Endometrium (tissue), 2 donors: ENCODE measurements at regions not wholly inside any gene's neighbourhood (a gene's known extent, or its start where the extent isn't known, plus 50 kb on each side); places are given as distances from the start of the nearest gene placed in this dataset.

Experiments
- FAIRE-seq: peaks from 2 replicates; lab custom pipeline; 2012; peaks lifted over from hg19 to GRCh38; lab: Jason Lieb, UNC
- donor health status: control.
- donor health status: control.

DNA sequence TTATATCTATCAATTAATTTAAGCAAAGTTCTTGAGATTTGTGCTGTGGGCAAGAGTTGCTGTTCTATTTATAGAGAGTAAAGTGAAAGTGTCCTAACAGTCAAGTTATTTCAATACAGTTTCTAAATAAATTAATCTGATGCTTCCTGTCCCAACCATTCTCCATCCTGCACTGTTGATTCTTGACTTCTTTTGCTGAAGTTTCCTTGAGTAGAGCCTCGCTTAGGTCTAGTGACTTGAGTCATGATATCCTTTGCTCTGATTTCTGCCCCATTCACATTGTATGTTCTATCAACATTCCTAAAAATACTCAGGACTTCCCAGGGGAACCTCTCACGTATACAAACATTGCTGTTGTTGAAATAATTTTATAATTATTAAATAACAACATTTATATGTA, 498.4 kb upstream of the ALCAM start:
- FAIRE-seq = no peak

DNA sequence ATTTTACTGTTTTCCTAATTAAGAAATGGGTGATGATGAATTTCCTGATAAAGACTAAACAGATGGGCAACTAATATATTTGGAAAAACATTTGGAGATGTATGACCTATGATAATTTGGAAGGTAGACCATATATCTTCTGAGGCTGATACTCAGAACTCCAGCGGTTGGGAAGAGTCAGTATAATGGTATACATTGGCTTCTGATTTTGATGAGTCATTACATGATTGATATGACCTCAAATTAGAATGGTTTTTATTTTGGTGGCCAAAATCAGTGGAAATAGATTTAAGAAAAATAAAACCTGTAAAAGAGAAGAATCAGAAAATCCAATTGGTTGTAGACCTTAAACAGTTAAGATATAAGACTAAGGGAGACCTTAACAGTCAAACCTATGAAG, 496.4 kb upstream of the ALCAM start:
- no peak for FAIRE-seq

DNA sequence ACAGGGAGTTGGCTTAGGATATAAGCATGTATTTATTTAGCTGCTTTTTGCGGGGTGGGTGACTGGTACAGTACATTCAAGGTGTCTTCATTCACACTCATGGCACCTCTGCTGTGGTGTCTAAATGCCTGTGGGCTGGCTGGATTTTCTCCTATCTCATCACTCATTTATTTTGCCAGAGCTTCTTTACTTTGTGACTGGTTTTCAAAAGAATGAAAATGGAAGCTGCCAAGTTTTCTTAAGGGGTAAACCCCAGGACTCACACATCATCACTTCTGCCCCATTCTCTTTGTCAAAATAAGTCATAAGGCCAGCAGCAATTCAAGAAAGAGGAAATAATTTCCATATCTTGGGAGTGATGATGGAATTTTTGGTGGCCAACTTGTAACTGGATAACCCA, 493.4 kb upstream of the ALCAM start:
- FAIRE-seq = no peak

DNA sequence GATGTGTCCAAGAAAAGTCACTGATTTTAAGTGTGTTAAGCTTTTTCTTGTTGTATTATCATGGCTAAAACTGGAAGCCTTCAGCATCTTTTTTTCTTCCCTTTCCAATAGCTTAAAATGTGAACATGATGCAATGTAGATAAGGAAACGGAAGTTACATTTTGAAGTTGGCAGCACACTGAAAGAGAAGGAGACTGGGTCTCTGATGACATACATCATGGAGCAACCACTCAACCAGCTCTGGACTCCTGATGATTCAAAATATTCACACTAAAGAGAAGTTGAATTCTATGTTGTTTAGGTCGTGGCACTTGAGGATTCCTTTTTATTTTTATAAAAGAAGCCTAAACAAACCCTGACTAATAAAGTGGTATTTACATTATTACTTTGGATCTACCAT, 488.3 kb upstream of the ALCAM start:
- FAIRE-seq = no peak

DNA sequence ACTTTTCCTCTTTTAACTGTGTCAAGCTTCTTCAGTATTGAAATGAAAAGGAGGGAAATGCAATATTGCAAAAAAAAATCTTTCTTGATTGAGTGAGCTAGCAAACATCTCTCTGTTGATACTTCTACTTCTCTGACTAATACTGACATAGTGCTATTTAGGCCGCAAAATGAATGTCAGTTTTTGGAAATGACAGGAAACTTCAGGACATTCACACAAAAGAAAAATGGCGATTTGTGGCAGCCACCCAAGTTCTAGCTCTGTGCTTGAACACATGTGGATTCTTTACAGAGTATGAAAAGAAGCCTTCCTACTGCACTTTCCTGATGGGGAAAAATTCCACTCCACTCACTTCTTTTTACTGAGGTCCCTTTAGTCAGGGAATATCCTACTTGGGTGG, 486.8 kb upstream of the ALCAM start:
- no peak for FAIRE-seq

DNA sequence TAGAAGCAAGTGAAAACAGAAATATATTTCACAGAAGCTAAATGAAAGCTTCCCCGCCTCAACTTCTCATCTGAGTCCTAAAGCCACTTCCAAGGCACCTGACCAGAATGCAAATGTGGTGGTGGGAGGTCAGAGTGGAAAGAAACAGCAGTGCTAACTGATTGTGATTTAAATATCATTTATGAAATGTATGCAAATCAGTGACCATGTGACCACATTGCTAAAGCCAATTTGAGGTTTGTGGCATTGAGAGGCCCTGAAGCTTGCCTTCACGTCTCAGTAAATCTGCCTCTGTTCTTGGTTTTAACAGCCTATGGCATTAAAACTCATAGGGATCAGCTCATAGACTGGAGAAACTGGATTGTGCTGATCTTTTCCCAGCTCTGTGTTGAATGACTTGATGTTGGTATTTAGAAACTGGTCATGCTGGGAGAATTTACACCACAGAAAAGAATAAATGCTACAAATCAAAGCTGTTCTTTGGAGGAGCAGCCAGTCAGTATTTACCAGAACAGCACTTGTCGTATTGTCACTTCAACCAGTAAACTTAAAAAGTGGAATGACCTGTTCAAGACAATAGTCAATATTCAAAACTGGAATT, 481.4 kb upstream of the ALCAM start:
- FAIRE-seq = no peak

DNA sequence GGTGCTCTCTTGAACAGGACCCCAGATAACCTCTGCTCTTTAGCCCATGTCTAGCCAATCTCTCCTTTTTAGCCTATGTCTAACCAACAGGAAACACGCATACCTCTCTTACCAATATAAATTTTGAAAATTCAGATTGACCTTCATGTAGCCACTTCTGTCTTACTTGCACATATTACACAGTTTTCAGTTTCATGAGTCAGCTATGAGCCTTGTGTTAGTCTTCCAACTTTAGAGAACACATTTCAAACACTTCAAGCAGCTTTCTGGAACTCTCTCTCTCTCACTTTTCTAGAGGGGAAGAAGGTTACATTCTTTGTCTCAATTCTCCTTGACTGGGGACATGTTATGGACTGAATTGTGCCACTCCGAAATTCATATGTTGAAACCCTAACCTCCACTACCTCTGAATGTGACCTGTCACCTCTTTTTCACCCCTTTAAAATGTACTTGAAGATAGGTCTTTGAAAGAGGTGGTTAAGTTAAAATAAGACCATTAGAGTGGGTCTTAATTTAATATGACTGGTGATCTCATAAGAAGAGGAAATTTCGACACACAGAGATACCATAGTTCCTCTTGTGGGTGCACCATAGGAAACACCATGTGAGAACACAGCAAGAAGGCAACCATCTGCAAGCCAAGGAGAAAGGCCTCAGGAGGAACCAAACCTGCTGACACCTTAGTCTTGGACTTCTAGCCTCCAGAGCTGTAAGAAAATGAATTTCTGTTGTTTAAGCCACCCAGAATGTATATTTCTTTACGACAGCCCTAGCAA, 480.3 kb upstream of the ALCAM start:
- FAIRE-seq = no peak

DNA sequence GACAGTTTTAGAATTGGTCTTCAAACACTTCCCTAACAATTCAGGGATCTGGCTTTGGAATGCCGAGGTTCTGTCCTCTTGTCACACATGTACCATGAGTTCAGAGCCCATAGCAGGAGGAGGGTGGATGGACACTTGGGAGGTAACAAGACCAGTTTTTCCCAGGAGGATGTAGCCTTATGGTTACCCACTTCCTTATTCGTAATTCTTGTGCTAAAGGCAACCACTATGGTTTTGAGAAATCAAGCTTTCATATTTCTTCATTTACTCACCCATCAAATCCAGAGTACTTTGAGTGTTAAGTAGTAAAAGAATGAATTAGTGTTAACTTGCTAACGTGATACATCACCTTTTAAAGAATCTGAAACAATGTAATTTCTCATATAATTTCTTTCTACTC, 479.6 kb upstream of the ALCAM start:
- no peak for FAIRE-seq

DNA sequence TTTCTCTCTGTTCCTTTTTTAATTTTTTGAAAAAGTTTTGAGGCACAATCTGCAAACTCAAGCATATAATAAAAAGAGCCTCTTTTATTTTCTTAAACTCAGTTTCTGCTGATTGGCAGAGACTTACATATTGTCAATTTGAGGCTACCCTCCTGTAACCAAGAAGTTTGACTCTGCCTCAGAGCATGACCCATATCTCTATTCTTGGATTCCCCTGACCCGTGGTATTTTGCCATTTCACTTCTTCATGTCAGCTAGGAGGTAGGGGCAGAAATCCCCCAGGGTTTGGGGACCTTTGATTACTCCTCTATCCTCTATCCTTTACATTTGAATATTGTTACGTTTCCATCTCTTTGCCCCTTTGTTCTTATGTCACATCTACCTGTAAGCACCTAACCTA, 479.1 kb upstream of the ALCAM start:
- FAIRE-seq = no peak

DNA sequence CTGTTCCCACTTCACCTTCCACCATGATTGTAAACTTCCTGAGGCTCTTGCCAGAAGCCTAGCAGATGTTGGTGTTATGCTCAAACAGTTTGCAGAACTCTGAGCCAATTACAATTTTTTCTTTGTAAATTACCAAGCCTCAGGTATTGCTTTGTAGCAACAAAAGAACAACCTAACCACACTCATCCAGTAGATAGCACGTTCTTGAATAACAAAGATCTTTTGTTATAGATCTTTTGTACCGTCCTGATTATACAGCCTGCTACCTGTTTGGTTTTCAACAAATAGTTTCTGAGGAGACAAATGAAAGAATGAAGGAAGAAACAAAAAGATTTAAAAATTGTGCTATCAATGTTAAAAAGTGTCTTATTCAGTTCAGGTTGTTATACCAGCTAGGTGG, 474.7 kb upstream of the ALCAM start:
- no peak for FAIRE-seq

DNA sequence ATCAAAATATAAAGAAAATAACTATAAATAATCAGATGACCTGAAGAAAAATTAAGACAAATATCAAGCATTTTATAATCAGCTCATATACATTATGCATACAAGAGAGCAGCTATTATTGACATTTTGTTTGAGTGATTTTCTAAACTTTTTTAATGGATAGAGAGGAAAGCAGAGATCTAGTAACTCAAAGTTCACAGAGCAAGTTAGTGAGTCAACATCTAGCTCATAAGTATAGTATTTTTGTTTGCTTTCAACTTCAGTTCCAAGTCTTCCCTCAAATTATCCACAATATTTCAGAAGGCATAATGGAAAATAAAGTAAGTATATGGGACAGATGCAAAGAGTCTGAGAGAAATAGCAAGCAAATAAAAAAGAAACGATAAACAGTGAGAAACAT, 470.1 kb upstream of the ALCAM start:
- no peak for FAIRE-seq

DNA sequence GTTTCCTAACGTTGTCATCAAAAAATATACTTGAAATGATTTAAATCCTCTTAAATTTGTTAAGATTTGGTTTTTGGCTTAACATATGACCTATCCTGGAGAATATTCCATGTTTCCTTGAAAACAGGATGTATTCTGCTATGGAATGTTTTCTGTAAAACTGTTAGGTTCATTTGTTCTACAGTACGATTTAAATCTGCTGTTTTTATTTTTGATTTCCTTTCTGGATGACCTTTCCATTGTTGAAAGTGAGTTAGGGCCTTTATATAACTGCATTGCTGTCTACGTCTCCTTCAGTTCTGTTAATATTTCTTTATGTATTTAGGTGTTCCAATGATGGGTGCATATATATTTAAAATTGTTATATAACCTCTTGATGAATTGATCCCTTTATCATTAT, 465.3 kb upstream of the ALCAM start:
- FAIRE-seq = no peak

DNA sequence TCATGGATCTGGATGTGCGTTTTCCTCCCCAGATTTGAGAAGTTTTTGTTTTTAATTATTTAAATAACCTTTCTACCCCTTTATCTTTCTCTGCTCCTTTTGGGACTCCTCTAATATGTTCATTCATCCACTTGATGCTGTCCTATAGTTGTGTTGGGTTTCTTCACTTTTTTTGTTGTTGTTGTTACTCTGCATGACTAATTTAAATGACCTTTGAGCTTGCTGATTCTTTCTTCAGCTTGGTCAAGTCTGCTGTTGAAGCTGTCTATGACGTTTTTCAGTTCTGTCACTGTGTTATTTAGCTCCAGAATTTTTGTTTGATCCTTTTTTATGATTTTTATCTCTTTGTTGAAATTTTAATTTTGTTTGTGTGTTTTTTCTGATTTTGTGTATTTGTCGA, 463.6 kb upstream of the ALCAM start:
- no peak for FAIRE-seq

DNA sequence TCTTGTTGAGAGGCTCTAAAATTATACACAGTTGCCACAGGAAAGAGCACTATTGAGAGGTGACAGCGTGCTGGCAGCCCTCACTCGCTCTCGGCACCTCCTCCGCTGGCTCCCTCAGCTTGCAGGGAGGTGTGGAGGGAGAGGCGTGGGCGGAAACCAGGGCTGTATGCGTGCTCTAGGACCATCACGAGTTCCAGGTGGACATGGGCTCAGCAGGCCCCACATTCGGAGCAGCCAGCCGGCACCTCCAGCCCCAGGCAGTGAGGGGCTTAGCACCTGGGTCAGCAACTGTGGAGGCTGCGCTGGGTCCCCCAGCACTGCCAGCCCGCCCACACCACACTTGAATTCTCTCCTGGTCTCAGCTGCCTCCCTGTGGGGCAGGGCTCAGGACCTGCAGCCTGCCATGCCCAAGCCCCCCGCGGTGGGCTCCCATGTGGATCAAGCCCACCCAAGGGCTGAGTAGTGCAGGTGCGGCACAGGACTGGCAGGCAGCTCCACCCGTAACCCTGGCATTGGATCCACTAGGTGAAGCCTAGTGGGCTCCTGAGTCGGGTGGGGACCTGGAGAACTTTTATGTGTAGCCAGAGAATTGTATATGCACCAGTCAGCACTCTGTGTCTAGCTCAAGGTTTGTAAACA, 460.6 kb upstream of the ALCAM start:
- no peak for FAIRE-seq

DNA sequence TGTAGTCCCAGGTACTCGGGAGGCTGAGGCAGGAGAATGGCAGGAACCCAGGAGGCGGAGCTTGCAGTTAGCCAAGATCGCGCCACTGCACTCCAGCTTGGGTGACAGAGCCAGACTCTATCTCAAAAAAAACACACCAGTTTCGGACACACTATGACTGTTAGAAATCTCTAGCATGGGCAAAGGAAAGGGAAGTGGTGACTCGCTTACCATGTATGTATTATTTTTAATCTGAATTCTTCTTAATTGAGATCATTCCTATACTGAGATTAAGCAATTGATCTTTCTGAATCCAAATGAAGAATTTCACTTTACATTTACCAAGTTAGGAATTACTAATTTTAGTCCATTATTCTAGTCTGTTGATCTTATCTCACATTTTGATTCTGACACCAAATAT, 459.2 kb upstream of the ALCAM start:
- FAIRE-seq = no peak

DNA sequence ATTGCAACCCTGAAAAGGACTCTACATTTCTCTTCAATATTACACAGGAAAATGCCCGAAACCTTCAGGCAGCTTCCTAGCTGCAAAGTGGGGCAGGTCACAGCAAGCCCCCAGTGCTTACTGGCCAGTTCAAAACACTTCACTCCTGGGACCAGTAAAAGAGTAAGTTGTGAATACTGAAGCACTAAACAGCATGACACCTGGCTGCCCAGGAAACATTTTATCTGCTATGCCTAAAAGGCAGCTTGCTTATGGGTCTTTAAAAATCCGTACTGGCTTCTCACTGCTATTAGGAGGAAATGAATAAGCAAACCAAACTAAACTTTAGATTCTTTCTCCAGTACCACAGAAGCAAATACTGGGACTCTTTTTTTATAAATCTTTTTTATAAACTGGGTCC, 457.9 kb upstream of the ALCAM start:
- no peak for FAIRE-seq

DNA sequence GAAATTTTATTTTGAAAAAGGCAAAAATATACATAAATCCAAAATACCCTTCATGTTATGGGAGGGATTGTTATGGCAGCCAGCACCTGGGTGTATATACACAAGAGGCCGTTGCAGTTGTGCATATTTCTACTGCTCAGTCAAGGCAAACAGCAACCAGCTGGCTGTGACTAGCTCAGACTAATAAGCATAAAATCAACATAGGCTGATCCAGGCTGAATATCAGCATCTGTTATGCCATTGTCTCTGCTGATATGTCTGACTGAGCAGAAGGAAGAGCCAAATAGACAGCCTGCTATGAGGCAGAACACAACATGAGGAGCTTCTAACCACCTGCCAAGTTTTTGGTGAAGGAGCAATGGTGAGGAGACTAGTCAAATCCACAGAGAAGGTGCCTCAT, 457.5 kb upstream of the ALCAM start:
- FAIRE-seq = no peak

DNA sequence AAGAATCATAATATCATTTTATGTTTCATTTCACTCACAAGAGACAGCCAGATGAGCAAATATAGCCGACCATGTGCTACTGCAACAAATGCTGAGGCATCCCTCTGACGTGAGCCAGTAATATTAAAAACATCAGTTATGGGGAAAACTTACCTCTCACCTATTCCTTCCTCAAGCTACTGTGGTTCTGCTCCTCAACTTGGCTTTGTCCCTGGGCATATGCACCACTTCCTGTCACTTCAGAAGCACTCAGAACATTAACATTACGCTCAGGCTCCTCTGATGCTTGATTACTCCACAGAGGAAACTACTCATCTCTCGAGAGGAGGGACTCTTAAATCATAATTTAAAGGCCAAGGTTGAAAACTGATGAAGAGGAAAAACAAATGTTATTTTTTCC, 457.0 kb upstream of the ALCAM start:
- FAIRE-seq = no peak

DNA sequence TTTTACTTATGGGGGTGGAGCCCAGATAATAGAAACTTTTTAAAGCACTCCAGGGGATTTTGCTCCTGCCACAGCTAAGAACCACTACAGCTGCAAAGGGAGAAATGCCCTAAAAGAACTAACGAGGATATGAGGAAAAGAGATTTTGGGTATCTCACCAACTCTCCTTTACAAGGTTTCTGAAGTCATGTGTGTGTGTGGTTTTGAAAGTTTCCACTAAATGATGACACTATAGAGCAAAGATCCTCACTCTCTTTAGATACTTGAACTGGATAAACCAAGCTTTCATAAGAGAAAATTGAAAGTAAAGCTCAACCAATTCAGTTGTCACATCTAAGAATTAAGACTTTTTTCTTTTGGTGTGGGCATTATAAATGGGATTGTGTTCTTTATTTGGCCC, 455.3 kb upstream of the ALCAM start:
- FAIRE-seq = no peak

DNA sequence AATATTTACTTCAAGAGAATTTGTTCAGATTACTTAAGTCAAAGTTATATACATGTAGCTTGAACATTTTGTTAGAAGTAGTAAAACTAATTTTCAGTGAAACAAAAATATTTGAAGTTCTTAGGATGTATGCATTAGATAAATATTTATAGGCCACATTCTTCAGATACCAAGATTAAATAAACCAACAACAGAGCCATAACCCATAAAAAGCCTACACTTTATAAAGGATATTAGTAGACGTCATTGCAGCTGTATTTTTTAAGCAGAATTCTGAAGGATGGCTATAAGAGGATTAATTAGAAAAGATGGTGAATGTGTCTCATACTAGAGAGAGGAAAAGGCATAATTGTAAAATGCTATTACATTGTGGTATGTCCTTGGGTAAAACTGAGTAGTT, 449.7 kb upstream of the ALCAM start:
- FAIRE-seq = peak; percentile 45

DNA sequence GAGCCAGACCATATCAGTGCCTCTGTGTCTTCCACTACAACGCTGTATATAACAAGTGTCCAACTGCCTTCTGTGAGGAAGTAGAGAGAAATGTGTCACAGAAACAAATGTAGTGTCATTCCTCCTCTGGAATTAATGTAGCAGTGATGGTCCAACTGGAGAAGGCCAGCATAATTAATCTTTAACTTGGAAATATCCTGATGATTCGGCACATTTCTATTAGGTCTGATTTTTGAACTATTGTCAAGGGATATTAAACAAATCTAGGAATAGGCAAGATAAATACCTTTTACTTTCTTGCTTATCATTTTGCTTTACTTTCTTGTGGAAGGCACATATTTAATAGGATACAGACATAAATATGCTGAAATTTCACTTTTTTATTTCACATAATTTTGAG, 446.2 kb upstream of the ALCAM start:
- FAIRE-seq = no peak

DNA sequence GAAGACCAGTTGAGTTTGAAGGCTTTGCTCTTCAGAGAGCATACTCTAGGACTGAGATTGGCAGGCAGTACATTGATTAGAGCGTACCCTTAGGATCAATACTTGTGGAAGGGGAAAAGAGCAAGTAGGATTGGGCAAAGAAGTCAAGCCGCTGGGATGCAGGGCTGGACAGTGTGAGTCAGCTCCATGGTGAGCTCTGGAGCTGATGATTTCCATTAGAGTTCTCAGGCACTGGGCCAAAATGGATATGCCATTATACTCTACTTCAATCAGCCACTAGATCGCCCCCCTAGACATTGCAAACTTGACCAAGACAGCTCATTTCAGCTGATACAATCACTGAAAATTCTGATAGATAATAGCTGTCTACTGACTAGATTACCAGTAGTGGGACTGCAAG, 432.7 kb upstream of the ALCAM start:
- no peak for FAIRE-seq

DNA sequence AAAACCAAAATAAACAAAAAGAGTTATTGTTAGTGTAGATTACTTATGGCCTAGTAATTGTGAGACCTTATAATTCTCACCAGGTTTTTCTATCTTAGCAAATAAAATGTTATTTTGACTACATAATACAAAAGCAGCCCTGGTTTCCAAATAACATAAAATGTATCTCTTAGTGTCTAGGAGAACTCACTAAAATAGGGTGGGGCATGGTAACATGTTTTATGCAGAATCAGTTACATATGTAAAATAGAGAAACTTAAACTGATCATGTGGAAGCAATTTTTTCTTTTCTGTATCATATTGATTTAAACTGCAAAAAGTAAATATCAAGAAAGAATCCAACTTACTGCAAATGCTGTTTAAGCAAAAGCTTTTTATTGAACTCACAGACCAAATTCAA, 431.1 kb upstream of the ALCAM start:
- no peak for FAIRE-seq

DNA sequence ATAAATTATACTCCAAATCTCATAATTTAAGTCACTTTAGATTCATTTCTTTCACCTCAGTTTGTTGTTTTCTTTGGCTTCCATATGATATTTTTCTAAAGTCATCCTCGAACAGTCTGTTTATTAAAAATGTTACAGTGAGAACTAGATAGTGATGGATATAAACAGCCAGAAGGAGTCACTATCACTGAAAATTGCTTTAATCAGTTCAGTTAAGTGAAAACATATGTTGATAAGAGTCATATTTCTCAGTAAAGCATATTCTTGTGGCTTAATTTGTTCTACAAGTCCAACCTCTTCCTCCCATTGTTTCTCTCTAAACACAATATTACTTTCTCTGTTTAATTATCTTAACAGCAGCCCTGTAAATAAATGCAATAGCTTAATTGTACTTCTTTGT, 427.5 kb upstream of the ALCAM start:
- no peak for FAIRE-seq
